CD14-positive monocyte (primary cell): ENCODE measurements at regions not wholly inside any gene's neighbourhood (a gene's known extent, or its start where the extent isn't known, plus 50 kb on each side); places are given as distances from the start of the nearest gene placed in this dataset.

Experiments used
- DNase-seq, 3 donors: peaks; one replicate each; pipeline ENCODE4 v3.0.0-alpha.2; 2011 to 2022
- H2AFZ ChIP-seq: 2 replicates; pipeline ENCODE4 v1.6.0; 2012; ENCODE audit warnings: mild to moderate bottlenecking, low read depth, low read length, inconsistent platforms; ENCODE audit not compliant: insufficient read depth, poor library complexity, severe bottlenecking
- H3K27ac ChIP-seq, 2 donors: 1 replicate in 1 of 2; 2 replicates in 1 of 2; pipeline ENCODE4 v1.5.1; 2012 to 2013; ENCODE audit warnings: low read length in 2 of 2, control low read depth in 1 of 2, inconsistent platforms in 1 of 2, low read depth in 1 of 2, mild to moderate bottlenecking in 1 of 2
- H3K27me3 ChIP-seq, 2 donors: one replicate each; pipeline versions ENCODE4 v1.6.0 to v1.6.1; 2011 to 2013; ENCODE audit warnings: low read length in 2 of 2; ENCODE audit not compliant: control insufficient read depth in 2 of 2, insufficient read depth in 2 of 2
- H3K36me3 ChIP-seq, 2 donors: replicated peaks in 1 of 2; 1 replicate in 1 of 2; 2 replicates in 1 of 2; pipeline versions ENCODE4 v1.5.1 to v1.6.1; 2012 to 2013; ENCODE audit warnings: low read length in 2 of 2, control low read depth in 1 of 2, inconsistent platforms in 1 of 2, mild to moderate bottlenecking in 1 of 2; ENCODE audit not compliant: insufficient read depth in 2 of 2, control insufficient read depth in 1 of 2
- H3K4me1 ChIP-seq, 2 donors: 1 replicate in 1 of 2; 2 replicates in 1 of 2; pipeline versions ENCODE4 v1.5.1 to v1.6.1; 2012 to 2013; ENCODE audit warnings: low read length in 2 of 2, control low read depth in 1 of 2, inconsistent platforms in 1 of 2, mild to moderate bottlenecking in 1 of 2, moderate library complexity in 1 of 2; ENCODE audit not compliant: insufficient read depth in 2 of 2, control insufficient read depth in 1 of 2
- H3K4me2 ChIP-seq: replicated peaks from 2 replicates; pipeline ENCODE3; 2012; ENCODE audit warnings: low read length, moderate library complexity, mild to moderate bottlenecking; ENCODE audit not compliant: poor library complexity, severe bottlenecking; ENCODE audit errors: extremely low read depth
- H3K4me3 ChIP-seq, 3 experiments: fragments of 200-600 bp in 1 of 3; sonication (generic) in 1 of 3; replicated peaks in 1 of 3; 1 replicate in 2 of 3; 2 replicates in 1 of 3; pipeline ENCODE4 v1.5.1; 2011 to 2013; ENCODE audit warnings: low read length in 3 of 3, mild to moderate bottlenecking in 3 of 3, control low read depth in 2 of 3, low read depth in 2 of 3, inconsistent platforms in 1 of 3, moderate library complexity in 1 of 3
- H3K79me2 ChIP-seq: 2 replicates; pipeline ENCODE4 v1.6.0; 2012; ENCODE audit warnings: mild to moderate bottlenecking, control low read depth, inconsistent platforms, low read length, moderate library complexity; ENCODE audit not compliant: insufficient read depth
- H3K9ac ChIP-seq: 2 replicates; pipeline ENCODE4 v1.6.0; 2017; ENCODE audit warnings: low read length, mild to moderate bottlenecking; ENCODE audit not compliant: insufficient read depth, poor library complexity, severe bottlenecking
- H3K9me3 ChIP-seq, 2 donors: replicated peaks in 1 of 2; 1 replicate in 1 of 2; 2 replicates in 1 of 2; pipeline versions ENCODE4 v1.5.1 to v1.6.1; 2012 to 2013; ENCODE audit warnings: low read length in 2 of 2, control low read depth in 1 of 2; ENCODE audit not compliant: control insufficient read depth in 1 of 2, insufficient read depth in 1 of 2
- H4K20me1 ChIP-seq: 2 replicates; pipeline ENCODE4 v1.6.0; 2012; ENCODE audit warnings: mild to moderate bottlenecking, low read length, control low read depth, moderate library complexity; ENCODE audit not compliant: insufficient read depth
- H3K27ac Mint-ChIP-seq, 7 donors: one replicate each; pipeline ENCODE4 v1.8.0; 2020; ENCODE audit warnings: mild to moderate bottlenecking in 7 of 7, mixed read lengths in 7 of 7, moderate library complexity in 6 of 7, inconsistent platforms in 2 of 7
- H3K27me3 Mint-ChIP-seq, 3 donors: one replicate each; pipeline ENCODE4 v1.8.0; 2021 to 2022; ENCODE audit warnings: low read depth in 3 of 3, mild to moderate bottlenecking in 3 of 3, mixed read lengths in 3 of 3, moderate library complexity in 3 of 3, inconsistent platforms in 1 of 3
- H3K36me3 Mint-ChIP-seq, 2 donors: one replicate each; pipeline ENCODE4 v1.8.0; 2020; ENCODE audit warnings: mixed read lengths in 2 of 2, inconsistent platforms in 1 of 2, mild to moderate bottlenecking in 1 of 2
- H3K4me1 Mint-ChIP-seq: one replicate; pipeline ENCODE4 v1.8.0; 2020; ENCODE audit warnings: mild to moderate bottlenecking, mixed read lengths
- H3K4me3 Mint-ChIP-seq, 2 donors: one replicate each; pipeline ENCODE4 v1.8.0; 2020; ENCODE audit warnings: mild to moderate bottlenecking in 2 of 2, mixed read lengths in 2 of 2, moderate library complexity in 1 of 2
- H3K9me3 Mint-ChIP-seq, 7 donors: one replicate each; pipeline ENCODE4 v1.8.0; 2020 to 2022; ENCODE audit warnings: mixed read lengths in 7 of 7, mild to moderate bottlenecking in 6 of 7, moderate library complexity in 6 of 7, inconsistent platforms in 2 of 7
- WGBS: methylation state at CpG from one replicate; pipeline ENCODE4 v1.1.5; 2013; ENCODE audit warnings: missing lambda C conversion rate; ENCODE audit not compliant: insufficient coverage; 5-methylcytosine and 5-hydroxymethylcytosine counted together
- intact Hi-C, 2 donors: fragments of 100-400 bp; cut with micrococcal nuclease; formaldehyde crosslinking; loops; one replicate each; pipeline versions ENCODE4 v1.15.0 to v1.15.1; 2023
- TF ChIP-seq, protein P1 (sequence below): fragments of 200-600 bp; IDR thresholded peaks from one replicate; pipeline ENCODE4 v1.8.0; 2022; ENCODE audit warnings: antibody characterized with exemption, mild to moderate bottlenecking

DNA sequence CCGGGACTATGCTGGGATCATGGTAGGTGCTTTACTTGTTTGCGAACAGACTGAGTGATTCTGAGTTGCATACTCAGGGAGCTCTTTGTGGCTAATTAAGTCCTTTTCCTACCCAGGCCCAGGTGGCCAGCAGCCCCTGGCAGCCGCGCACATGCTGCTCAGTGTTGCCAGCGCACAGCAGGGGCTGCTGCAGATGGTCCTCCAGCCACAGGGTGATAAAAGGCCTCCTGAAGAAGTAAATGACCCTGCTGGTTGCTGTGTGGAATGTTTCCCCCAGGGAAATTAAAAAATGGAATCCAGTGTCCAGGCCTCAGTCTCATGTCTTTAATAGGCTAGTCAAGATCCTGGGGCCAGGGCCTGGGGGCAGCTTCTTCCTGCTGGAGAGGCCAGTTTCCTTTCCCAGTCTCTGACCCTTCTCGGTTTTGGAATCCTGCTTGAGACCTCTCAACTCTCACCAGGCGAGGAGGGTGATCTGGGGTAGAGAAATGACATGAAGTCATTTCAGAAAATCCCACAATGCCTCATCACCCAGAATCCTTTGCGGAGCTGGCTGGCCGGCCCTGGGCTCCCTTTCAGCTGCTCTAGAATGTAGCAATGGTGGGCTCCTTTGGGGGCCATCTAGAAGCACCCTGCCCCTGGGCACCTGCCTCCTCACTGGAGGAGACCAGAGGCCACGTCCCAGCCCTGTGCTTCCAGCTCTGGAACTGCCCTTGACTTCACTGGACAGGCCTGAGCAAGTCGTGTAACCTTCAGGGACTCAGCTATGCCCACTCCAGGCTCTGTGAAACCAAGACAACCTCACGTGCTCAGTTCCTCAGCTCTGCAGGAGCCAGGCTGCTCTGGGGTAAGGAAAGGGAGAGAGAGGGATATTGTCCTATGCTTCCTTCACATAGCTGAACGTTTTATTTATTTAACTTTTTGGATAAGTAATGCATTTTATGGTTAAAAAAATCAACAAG, 131.4 kb downstream of the MRPS6 start:
- Histone ChIP-seq H3K4me2 (no peak overlapping the region), H3K27ac (peak overlapping the region; percentile 30 to 84), H3K36me3 (no peaks in the 10 kb centered on the region), H3K4me3 (no peak overlapping the region), H2AFZ (peak overlapping the region; percentile 67), H3K9me3 (peaks cover 4 to 8% of the 10 kb centered on the region in 2 donors), H3K79me2 (no peaks in the 10 kb centered on the region), H3K9ac (no peak overlapping the region), H4K20me1 (no peaks in the 10 kb centered on the region), H3K4me1 (peaks cover 70 to 78% of the 10 kb centered on the region in 2 donors), H3K27me3 (no peaks in the 10 kb centered on the region)
- peaks cover 0 to 2% (median 0%) of the 10 kb centered on the region in 3 donors for H3K27me3 Mint-ChIP-seq
- H3K27ac Mint-ChIP-seq = peak overlapping the region in 6 of 7 donors; percentile 40 to 99 (median 83)
- H3K36me3 Mint-ChIP-seq = peaks cover 0 to 4% of the 10 kb centered on the region in 2 donors
- no peak overlapping the region for H3K4me3 Mint-ChIP-seq
- DNase-seq = peak in 1 of 3 donors; percentile 23
- intact Hi-C loops = loop anchor here (5.0 to 10.0 kb wide), 4 partner anchors 132 to 290 kb away; partner anchors contain the start of genes ATP5PO (in 1 of the 2), MRPS6 (in 1 of the 2) and SLC5A3 (in 1 of the 2)
- 91% methylated on average over 9 of the region's 13 CpGs for WGBS
- peaks cover 4 to 17% (median 11%) of the 10 kb centered on the region in 7 donors for H3K9me3 Mint-ChIP-seq
- TF ChIP-seq, protein P1, sequence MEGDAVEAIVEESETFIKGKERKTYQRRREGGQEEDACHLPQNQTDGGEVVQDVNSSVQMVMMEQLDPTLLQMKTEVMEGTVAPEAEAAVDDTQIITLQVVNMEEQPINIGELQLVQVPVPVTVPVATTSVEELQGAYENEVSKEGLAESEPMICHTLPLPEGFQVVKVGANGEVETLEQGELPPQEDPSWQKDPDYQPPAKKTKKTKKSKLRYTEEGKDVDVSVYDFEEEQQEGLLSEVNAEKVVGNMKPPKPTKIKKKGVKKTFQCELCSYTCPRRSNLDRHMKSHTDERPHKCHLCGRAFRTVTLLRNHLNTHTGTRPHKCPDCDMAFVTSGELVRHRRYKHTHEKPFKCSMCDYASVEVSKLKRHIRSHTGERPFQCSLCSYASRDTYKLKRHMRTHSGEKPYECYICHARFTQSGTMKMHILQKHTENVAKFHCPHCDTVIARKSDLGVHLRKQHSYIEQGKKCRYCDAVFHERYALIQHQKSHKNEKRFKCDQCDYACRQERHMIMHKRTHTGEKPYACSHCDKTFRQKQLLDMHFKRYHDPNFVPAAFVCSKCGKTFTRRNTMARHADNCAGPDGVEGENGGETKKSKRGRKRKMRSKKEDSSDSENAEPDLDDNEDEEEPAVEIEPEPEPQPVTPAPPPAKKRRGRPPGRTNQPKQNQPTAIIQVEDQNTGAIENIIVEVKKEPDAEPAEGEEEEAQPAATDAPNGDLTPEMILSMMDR = no peak
- peaks cover 73% of the 10 kb centered on the region for H3K4me1 Mint-ChIP-seq

DNA sequence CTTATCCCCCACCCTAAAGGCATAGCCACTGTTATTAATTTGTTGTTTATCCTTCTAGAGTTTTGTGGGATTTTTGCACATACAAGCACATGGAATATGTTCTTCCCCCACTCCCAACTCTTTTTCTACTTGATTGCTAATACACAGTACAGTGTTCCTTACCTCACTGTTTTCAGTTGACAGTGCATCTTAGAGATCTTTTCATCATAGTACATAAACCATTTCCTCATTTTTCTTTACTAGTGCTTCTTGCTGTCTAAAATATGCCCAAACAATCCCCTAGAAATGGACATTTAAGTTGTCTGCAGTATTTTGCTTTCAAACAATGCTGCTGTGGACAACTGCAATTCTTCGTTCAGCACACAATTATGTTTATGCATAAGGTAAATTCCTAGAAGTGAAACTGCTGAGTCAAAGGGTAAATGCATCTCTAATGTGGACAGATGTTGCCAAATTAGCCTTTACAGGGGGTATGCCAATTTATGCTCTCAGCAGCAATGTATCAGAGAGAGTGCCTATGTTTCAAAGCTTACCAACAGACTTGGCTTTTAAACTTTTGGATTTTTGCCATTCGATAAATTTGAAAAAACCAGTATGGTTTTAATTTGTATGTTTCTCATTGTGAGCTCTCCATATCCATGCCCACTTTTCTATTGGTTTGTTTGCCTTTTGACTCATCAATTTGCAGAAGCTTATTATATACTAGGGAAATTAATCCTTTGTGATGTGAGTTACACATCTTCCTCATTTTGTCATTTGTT, 132.6 kb downstream of the MRPS6 start:
- H3K27me3 Mint-ChIP-seq = peaks cover 0 to 2% (median 0%) of the 10 kb centered on the region in 3 donors
- peak overlapping the region in 1 of 3 experiments; percentile 19 for H3K4me3 ChIP-seq
- peaks cover 10 to 20% (median 15%) of the 10 kb centered on the region in 7 donors for H3K9me3 Mint-ChIP-seq
- no peaks in the 10 kb centered on the region for H3K27me3 ChIP-seq
- peaks cover 58 to 65% of the 10 kb centered on the region in 2 donors for H3K4me1 ChIP-seq
- peak overlapping the region; percentile 75 to 95 (median 90) for H3K27ac Mint-ChIP-seq
- H3K36me3 Mint-ChIP-seq = peaks cover 1 to 5% of the 10 kb centered on the region in 2 donors
- intact Hi-C loops = loop anchor here in 1 of 2 donors (10.0 kb wide), 1 partner anchor 291 kb away; the partner anchor contains the start of gene ATP5PO
- H3K4me1 Mint-ChIP-seq = peaks cover 61% of the 10 kb centered on the region
- no peaks in the 10 kb centered on the region for H3K36me3 ChIP-seq
- no peaks in the 10 kb centered on the region for H3K79me2 ChIP-seq
- H3K27ac ChIP-seq = peak overlapping the region; percentile 30 to 66
- peaks cover 8 to 14% of the 10 kb centered on the region in 2 donors for H3K9me3 ChIP-seq
- H2AFZ ChIP-seq = no peak overlapping the region
- peak overlapping the region; percentile 55 for H3K4me2 ChIP-seq
- H4K20me1 ChIP-seq = no peaks in the 10 kb centered on the region
- WGBS = no CpG with 5 or more reads among the region's 2 CpGs
- no peak overlapping the region for H3K9ac ChIP-seq
- H3K4me3 Mint-ChIP-seq = no peak overlapping the region
- peak; percentile 21 to 53 (median 49) for DNase-seq
- TF ChIP-seq, protein P1 = no peak
